GM23338 (cell line): ENCODE measurements at regions not wholly inside any gene's neighbourhood (a gene's known extent, or its start where the extent isn't known, plus 50 kb on each side); places are given as distances from the start of the nearest gene placed in this dataset.

Experiments
- CREB1 ChIP-seq: fragments of 250-450 bp; sonication (Bioruptor Pico); IDR thresholded peaks from 2 replicates; pipeline ENCODE4 v1.5.0; 2020; ENCODE audit warnings: low read depth, mild to moderate bottlenecking, moderate library complexity
- EZH2 ChIP-seq: fragments of 200-600 bp; sonication (generic); IDR thresholded peaks from one replicate; pipeline ENCODE4 v1.8.0; 2017; ENCODE audit warnings: antibody characterized with exemption, mild to moderate bottlenecking, low read depth; ENCODE audit not compliant: unreplicated experiment
- EZH2phosphoT487 ChIP-seq: fragments of 200-600 bp; sonication (generic); IDR thresholded peaks from one replicate; pipeline ENCODE4 v1.8.1; 2018; ENCODE audit warnings: antibody characterized with exemption; ENCODE audit not compliant: unreplicated experiment
- JUNB ChIP-seq: IDR thresholded peaks from one replicate; pipeline ENCODE4 v1.6.1; 2016; ENCODE audit warnings: antibody characterized with exemption; ENCODE audit not compliant: unreplicated experiment
- NANOG ChIP-seq: IDR thresholded peaks from 2 replicates; pipeline ENCODE4 v1.6.1; 2016; ENCODE audit warnings: antibody characterized with exemption, borderline replicate concordance
- POLR2AphosphoS5 ChIP-seq: IDR thresholded peaks from 2 replicates; pipeline ENCODE4 v1.6.1; 2016; ENCODE audit warnings: antibody characterized with exemption, low read depth
- REST ChIP-seq: IDR thresholded peaks from one replicate; pipeline ENCODE4 v1.6.1; 2018; ENCODE audit warnings: antibody characterized with exemption; ENCODE audit not compliant: unreplicated experiment
- STAT1 ChIP-seq: IDR thresholded peaks from one replicate; pipeline ENCODE4 v1.6.1; 2016; ENCODE audit warnings: antibody characterized with exemption; ENCODE audit not compliant: unreplicated experiment
- ZNF114 ChIP-seq: fragments of 250-450 bp; sonication (Bioruptor Pico); IDR thresholded peaks from 2 replicates; pipeline ENCODE4 v1.5.0; 2020; ENCODE audit warnings: mild to moderate bottlenecking, moderate library complexity
- ZNF331 ChIP-seq: fragments of 250-450 bp; sonication (Bioruptor Pico); IDR thresholded peaks from 2 replicates; pipeline ENCODE4 v1.5.0; 2020; ENCODE audit warnings: low read depth, mild to moderate bottlenecking, moderate library complexity
- TF ChIP-seq, protein P1 (sequence below), 2 experiments: fragments of 200-600 bp in 1 of 2; sonication (generic) in 1 of 2; conservative IDR thresholded peaks; 2 replicates each; pipeline versions ENCODE4 v1.5.1 to v1.6.1; 2016 to 2017; ENCODE audit warnings: antibody characterized with exemption in 2 of 2, low read depth in 2 of 2, mild to moderate bottlenecking in 2 of 2, moderate library complexity in 1 of 2
- TF ChIP-seq, protein P2 (sequence below): IDR thresholded peaks from 2 replicates; pipeline ENCODE4 v1.6.1; 2016; ENCODE audit warnings: antibody characterized with exemption
- TF ChIP-seq, protein P3 (sequence below): fragments of 250-450 bp; sonication (Bioruptor Pico); IDR thresholded peaks from 2 replicates; pipeline ENCODE4 v1.5.0; 2020; ENCODE audit warnings: mild to moderate bottlenecking, moderate library complexity

DNA sequence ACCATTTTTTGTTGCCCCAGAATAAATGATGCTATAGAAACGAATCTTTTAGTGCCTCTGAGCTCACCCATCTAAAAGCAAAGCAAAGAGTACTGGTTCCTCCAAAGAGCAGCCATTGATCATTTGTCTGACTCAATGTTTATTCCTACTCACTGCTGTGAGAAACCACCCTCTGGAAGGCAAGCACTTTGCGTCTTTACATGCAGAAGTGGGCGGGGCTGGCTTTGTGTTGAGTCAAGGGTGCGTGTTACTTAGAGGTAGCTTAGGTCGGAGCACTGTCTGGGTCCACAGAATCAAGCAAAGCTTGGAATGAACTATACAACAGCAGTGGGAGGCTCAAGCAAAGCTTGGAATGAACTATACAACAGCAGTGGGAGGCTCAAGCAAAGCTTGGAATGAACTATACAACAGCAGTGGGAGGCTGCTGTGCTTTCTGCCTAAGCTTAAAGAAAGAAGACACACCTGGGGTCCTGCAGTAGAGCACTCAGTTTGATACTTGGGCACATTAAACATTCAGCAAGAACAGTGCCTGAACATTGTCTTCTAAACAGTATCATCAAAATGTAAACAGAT, 77.2 kb upstream of the PRICKLE1 start:
- TF ChIP-seq, protein P1, sequence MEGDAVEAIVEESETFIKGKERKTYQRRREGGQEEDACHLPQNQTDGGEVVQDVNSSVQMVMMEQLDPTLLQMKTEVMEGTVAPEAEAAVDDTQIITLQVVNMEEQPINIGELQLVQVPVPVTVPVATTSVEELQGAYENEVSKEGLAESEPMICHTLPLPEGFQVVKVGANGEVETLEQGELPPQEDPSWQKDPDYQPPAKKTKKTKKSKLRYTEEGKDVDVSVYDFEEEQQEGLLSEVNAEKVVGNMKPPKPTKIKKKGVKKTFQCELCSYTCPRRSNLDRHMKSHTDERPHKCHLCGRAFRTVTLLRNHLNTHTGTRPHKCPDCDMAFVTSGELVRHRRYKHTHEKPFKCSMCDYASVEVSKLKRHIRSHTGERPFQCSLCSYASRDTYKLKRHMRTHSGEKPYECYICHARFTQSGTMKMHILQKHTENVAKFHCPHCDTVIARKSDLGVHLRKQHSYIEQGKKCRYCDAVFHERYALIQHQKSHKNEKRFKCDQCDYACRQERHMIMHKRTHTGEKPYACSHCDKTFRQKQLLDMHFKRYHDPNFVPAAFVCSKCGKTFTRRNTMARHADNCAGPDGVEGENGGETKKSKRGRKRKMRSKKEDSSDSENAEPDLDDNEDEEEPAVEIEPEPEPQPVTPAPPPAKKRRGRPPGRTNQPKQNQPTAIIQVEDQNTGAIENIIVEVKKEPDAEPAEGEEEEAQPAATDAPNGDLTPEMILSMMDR (conservative IDR thresholded peaks at IDR 0.05; ENCODE audit: low read depth in 2 of 2): no peak
- no peak for TF ChIP-seq REST
- no peak for TF ChIP-seq EZH2
- no peak for TF ChIP-seq POLR2AphosphoS5
- no peak for TF ChIP-seq CREB1 (CRISPR knock-in tag)
- TF ChIP-seq, protein P2, sequence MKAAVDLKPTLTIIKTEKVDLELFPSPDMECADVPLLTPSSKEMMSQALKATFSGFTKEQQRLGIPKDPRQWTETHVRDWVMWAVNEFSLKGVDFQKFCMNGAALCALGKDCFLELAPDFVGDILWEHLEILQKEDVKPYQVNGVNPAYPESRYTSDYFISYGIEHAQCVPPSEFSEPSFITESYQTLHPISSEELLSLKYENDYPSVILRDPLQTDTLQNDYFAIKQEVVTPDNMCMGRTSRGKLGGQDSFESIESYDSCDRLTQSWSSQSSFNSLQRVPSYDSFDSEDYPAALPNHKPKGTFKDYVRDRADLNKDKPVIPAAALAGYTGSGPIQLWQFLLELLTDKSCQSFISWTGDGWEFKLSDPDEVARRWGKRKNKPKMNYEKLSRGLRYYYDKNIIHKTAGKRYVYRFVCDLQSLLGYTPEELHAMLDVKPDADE: no peak
- TF ChIP-seq ZNF114: no peak
- TF ChIP-seq JUNB: no peak
- no peak for TF ChIP-seq NANOG
- no peak for TF ChIP-seq STAT1
- no peak for TF ChIP-seq EZH2phosphoT487
- TF ChIP-seq, protein P3, sequence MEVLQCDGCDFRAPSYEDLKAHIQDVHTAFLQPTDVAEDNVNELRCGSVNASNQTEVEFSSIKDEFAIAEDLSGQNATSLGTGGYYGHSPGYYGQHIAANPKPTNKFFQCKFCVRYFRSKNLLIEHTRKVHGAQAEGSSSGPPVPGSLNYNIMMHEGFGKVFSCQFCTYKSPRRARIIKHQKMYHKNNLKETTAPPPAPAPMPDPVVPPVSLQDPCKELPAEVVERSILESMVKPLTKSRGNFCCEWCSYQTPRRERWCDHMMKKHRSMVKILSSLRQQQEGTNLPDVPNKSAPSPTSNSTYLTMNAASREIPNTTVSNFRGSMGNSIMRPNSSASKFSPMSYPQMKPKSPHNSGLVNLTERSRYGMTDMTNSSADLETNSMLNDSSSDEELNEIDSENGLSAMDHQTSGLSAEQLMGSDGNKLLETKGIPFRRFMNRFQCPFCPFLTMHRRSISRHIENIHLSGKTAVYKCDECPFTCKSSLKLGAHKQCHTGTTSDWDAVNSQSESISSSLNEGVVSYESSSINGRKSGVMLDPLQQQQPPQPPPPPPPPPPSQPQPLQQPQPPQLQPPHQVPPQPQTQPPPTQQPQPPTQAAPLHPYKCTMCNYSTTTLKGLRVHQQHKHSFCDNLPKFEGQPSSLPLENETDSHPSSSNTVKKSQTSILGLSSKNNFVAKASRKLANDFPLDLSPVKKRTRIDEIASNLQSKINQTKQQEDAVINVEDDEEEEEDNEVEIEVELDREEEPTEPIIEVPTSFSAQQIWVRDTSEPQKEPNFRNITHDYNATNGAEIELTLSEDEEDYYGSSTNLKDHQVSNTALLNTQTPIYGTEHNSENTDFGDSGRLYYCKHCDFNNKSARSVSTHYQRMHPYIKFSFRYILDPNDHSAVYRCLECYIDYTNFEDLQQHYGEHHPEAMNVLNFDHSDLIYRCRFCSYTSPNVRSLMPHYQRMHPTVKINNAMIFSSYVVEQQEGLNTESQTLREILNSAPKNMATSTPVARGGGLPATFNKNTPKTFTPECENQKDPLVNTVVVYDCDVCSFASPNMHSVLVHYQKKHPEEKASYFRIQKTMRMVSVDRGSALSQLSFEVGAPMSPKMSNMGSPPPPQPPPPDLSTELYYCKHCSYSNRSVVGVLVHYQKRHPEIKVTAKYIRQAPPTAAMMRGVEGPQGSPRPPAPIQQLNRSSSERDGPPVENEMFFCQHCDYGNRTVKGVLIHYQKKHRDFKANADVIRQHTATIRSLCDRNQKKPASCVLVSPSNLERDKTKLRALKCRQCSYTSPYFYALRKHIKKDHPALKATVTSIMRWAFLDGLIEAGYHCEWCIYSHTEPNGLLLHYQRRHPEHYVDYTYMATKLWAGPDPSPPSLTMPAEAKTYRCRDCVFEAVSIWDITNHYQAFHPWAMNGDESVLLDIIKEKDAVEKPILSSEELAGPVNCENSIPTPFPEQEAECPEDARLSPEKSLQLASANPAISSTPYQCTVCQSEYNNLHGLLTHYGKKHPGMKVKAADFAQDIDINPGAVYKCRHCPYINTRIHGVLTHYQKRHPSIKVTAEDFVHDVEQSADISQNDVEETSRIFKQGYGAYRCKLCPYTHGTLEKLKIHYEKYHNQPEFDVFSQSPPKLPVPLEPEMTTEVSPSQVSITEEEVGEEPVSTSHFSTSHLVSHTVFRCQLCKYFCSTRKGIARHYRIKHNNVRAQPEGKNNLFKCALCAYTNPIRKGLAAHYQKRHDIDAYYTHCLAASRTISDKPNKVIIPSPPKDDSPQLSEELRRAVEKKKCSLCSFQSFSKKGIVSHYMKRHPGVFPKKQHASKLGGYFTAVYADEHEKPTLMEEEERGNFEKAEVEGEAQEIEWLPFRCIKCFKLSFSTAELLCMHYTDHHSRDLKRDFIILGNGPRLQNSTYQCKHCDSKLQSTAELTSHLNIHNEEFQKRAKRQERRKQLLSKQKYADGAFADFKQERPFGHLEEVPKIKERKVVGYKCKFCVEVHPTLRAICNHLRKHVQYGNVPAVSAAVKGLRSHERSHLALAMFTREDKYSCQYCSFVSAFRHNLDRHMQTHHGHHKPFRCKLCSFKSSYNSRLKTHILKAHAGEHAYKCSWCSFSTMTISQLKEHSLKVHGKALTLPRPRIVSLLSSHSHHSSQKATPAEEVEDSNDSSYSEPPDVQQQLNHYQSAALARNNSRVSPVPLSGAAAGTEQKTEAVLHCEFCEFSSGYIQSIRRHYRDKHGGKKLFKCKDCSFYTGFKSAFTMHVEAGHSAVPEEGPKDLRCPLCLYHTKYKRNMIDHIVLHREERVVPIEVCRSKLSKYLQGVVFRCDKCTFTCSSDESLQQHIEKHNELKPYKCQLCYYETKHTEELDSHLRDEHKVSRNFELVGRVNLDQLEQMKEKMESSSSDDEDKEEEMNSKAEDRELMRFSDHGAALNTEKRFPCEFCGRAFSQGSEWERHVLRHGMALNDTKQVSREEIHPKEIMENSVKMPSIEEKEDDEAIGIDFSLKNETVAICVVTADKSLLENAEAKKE: no peak
- no peak for TF ChIP-seq ZNF331 (CRISPR knock-in tag)
